HUES6 (cell line): ENCODE measurements at regions not wholly inside any gene's neighbourhood (a gene's known extent, or its start where the extent isn't known, plus 50 kb on each side); places are given as distances from the start of the nearest gene placed in this dataset.

Source experiments
- H3K27ac ChIP-seq: 2 replicates; pipeline ENCODE4 v1.7.0; 2013; ENCODE audit warnings: low read depth, mild to moderate bottlenecking, low read length, inconsistent platforms
- H3K27me3 ChIP-seq: 2 replicates; pipeline ENCODE4 v1.6.1; 2013; ENCODE audit warnings: low read length; ENCODE audit not compliant: control insufficient read depth, insufficient read depth
- H3K36me3 ChIP-seq: 2 replicates; pipeline ENCODE4 v1.6.1; 2013; ENCODE audit warnings: low read length; ENCODE audit not compliant: control insufficient read depth, insufficient read depth
- H3K4me1 ChIP-seq: 2 replicates; pipeline ENCODE4 v1.6.1; 2013; ENCODE audit warnings: low read length; ENCODE audit not compliant: control insufficient read depth, insufficient read depth
- H3K4me3 ChIP-seq: 2 replicates; pipeline ENCODE4 v1.5.1; 2013; ENCODE audit warnings: low read depth, low read length
- H3K9ac ChIP-seq: one replicate; pipeline ENCODE4 v1.6.1; 2013; ENCODE audit warnings: mild to moderate bottlenecking, low read length
- H3K9me3 ChIP-seq: 2 replicates; pipeline ENCODE4 v1.6.1; 2013; ENCODE audit warnings: low read depth, low read length; ENCODE audit not compliant: control insufficient read depth, insufficient read depth

- Histone ChIP-seq H3K9me3 (no peaks in the 10 kb centered on the region), H3K36me3 (no peaks in the 10 kb centered on the region), H3K4me3 (no peak overlapping the region), H3K27me3 (no peaks in the 10 kb centered on the region), H3K9ac (no peak overlapping the region), H3K4me1 (peaks cover 26% of the 10 kb centered on the region), H3K27ac (no peak overlapping the region)
Observed at GRCh38 chr7:25834050-25834449, 317.9 kb upstream of the NFE2L3 start.

GRCh38 chr7:25835197-25835596, 316.8 kb upstream of the NFE2L3 start:
- H3K9ac ChIP-seq: no peak overlapping the region
- no peak overlapping the region for H3K4me3 ChIP-seq
- H3K36me3 ChIP-seq: no peaks in the 10 kb centered on the region
- H3K27me3 ChIP-seq: no peaks in the 10 kb centered on the region
- peaks cover 24% of the 10 kb centered on the region for H3K4me1 ChIP-seq
- no peaks in the 10 kb centered on the region for H3K9me3 ChIP-seq
- H3K27ac ChIP-seq: no peak overlapping the region

GRCh38 chr7:25839084-25839769, 312.8 kb upstream of the NFE2L3 start:
- Histone ChIP-seq H3K9me3 (no peaks in the 10 kb centered on the region), H3K36me3 (no peaks in the 10 kb centered on the region), H3K4me3 (no peak overlapping the region), H3K9ac (no peak overlapping the region), H3K27ac (no peak overlapping the region), H3K4me1 (peaks cover 4% of the 10 kb centered on the region; the same call in 1 of the 2 replicates), H3K27me3 (no peaks in the 10 kb centered on the region)

- no peaks in the 10 kb centered on the region for H3K9me3 ChIP-seq
- no peak overlapping the region for H3K27ac ChIP-seq
- H3K9ac ChIP-seq: no peak overlapping the region
- H3K36me3 ChIP-seq: no peaks in the 10 kb centered on the region
- no peaks in the 10 kb centered on the region for H3K27me3 ChIP-seq
- peaks cover 4% of the 10 kb centered on the region; the same call in 1 of the 2 replicates for H3K4me1 ChIP-seq
- H3K4me3 ChIP-seq: no peak overlapping the region
Observed at GRCh38 chr7:25840209-25840792, 311.7 kb upstream of the NFE2L3 start.

- Histone ChIP-seq H3K4me1 (peaks cover 4% of the 10 kb centered on the region; the same call in 1 of the 2 replicates), H3K4me3 (no peak overlapping the region), H3K9me3 (no peaks in the 10 kb centered on the region), H3K9ac (no peak overlapping the region), H3K27me3 (no peaks in the 10 kb centered on the region), H3K36me3 (no peaks in the 10 kb centered on the region), H3K27ac (no peak overlapping the region)
Observed at GRCh38 chr7:25841575-25841974, 310.4 kb upstream of the NFE2L3 start.

GRCh38 chr7:25842201-25842733, 309.7 kb upstream of the NFE2L3 start:
- no peak overlapping the region for H3K9ac ChIP-seq
- H3K4me3 ChIP-seq: no peak overlapping the region
- no peaks in the 10 kb centered on the region for H3K36me3 ChIP-seq
- H3K27ac ChIP-seq: no peak overlapping the region
- H3K9me3 ChIP-seq: no peaks in the 10 kb centered on the region
- no peaks in the 10 kb centered on the region for H3K27me3 ChIP-seq
- H3K4me1 ChIP-seq: peaks cover 4% of the 10 kb centered on the region; the same call in 1 of the 2 replicates

GRCh38 chr7:25843467-25843866, 308.5 kb upstream of the NFE2L3 start:
- H3K27ac ChIP-seq: no peak overlapping the region
- H3K36me3 ChIP-seq: no peaks in the 10 kb centered on the region
- peaks cover 10% of the 10 kb centered on the region; the same call in 1 of the 2 replicates for H3K4me1 ChIP-seq
- no peak overlapping the region for H3K9ac ChIP-seq
- no peak overlapping the region for H3K4me3 ChIP-seq
- no peaks in the 10 kb centered on the region for H3K9me3 ChIP-seq
- H3K27me3 ChIP-seq: no peaks in the 10 kb centered on the region

- H3K27ac ChIP-seq: no peak overlapping the region
- no peaks in the 10 kb centered on the region for H3K36me3 ChIP-seq
- H3K4me3 ChIP-seq: no peak overlapping the region
- no peaks in the 10 kb centered on the region for H3K27me3 ChIP-seq
- H3K4me1 ChIP-seq: peaks cover 10% of the 10 kb centered on the region; the same call in 1 of the 2 replicates
- H3K9me3 ChIP-seq: no peaks in the 10 kb centered on the region
- no peak overlapping the region for H3K9ac ChIP-seq
Observed at GRCh38 chr7:25844102-25844870, 307.7 kb upstream of the NFE2L3 start.

GRCh38 chr7:25845464-25845863, 306.5 kb upstream of the NFE2L3 start:
- Histone ChIP-seq H3K4me3 (no peak overlapping the region), H3K9me3 (no peaks in the 10 kb centered on the region)

GRCh38 chr7:25846722-25847121, 305.3 kb upstream of the NFE2L3 start:
- Histone ChIP-seq H3K9me3 (no peaks in the 10 kb centered on the region), H3K4me3 (no peak overlapping the region), H3K27ac (no peak overlapping the region), H3K4me1 (peaks cover 15% of the 10 kb centered on the region; the same call in 1 of the 2 replicates), H3K36me3 (no peaks in the 10 kb centered on the region), H3K27me3 (peaks cover under 1% of the 10 kb centered on the region; the same call in 1 of the 2 replicates), H3K9ac (no peak overlapping the region)

More at GRCh38 chr7:25845464-25845863, 306.5 kb upstream of the NFE2L3 start:
- H3K27ac ChIP-seq: no peak overlapping the region
- peaks cover 10% of the 10 kb centered on the region; the same call in 1 of the 2 replicates for H3K4me1 ChIP-seq
- no peak overlapping the region for H3K9ac ChIP-seq
- no peaks in the 10 kb centered on the region for H3K27me3 ChIP-seq
- H3K36me3 ChIP-seq: no peaks in the 10 kb centered on the region
